ENCODE measurements at regions not wholly inside any gene's neighbourhood (a gene's known extent, or its start where the extent isn't known, plus 50 kb on each side); places are given as distances from the start of the nearest gene placed in this dataset.

DNA sequence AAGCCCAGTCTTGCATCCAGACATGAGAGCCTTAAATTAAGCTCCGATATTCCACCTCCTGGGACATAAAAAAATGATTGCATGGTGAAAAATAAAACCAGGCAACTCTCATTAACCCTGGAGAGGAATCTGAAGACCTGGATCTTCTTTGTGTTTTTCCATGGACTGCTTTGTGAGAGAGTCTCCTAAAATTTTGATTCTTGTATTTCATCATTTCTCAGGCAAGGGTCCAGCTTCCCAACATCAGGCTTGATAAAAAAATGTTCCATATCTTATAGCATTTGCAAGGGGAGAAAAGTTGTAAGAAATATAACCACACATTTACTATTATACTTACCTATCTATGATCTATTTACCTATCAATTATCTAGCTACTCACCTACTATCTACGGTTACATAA is 327.5 kb upstream of the SPHKAP start:
- TF ChIP-seq, protein P1, sequence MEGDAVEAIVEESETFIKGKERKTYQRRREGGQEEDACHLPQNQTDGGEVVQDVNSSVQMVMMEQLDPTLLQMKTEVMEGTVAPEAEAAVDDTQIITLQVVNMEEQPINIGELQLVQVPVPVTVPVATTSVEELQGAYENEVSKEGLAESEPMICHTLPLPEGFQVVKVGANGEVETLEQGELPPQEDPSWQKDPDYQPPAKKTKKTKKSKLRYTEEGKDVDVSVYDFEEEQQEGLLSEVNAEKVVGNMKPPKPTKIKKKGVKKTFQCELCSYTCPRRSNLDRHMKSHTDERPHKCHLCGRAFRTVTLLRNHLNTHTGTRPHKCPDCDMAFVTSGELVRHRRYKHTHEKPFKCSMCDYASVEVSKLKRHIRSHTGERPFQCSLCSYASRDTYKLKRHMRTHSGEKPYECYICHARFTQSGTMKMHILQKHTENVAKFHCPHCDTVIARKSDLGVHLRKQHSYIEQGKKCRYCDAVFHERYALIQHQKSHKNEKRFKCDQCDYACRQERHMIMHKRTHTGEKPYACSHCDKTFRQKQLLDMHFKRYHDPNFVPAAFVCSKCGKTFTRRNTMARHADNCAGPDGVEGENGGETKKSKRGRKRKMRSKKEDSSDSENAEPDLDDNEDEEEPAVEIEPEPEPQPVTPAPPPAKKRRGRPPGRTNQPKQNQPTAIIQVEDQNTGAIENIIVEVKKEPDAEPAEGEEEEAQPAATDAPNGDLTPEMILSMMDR (conservative IDR thresholded peaks at IDR 0.05; ENCODE audit: low read length): no peak
- TF ChIP-seq EZH2phosphoT487 (IDR thresholded peaks at IDR 0.05; ENCODE audit: borderline replicate concordance): no peak

All from Loucy (cell line).